NCI-H187 (cell line): ENCODE measurements at regions not wholly inside any gene's neighbourhood (a gene's known extent, or its start where the extent isn't known, plus 50 kb on each side); places are given as distances from the start of the nearest gene placed in this dataset.

Experiments
- DNase-seq, 2 experiments: peaks; one replicate each; lab custom pipeline; 2025; lab: John Stamatoyannopoulos, UW

DNA sequence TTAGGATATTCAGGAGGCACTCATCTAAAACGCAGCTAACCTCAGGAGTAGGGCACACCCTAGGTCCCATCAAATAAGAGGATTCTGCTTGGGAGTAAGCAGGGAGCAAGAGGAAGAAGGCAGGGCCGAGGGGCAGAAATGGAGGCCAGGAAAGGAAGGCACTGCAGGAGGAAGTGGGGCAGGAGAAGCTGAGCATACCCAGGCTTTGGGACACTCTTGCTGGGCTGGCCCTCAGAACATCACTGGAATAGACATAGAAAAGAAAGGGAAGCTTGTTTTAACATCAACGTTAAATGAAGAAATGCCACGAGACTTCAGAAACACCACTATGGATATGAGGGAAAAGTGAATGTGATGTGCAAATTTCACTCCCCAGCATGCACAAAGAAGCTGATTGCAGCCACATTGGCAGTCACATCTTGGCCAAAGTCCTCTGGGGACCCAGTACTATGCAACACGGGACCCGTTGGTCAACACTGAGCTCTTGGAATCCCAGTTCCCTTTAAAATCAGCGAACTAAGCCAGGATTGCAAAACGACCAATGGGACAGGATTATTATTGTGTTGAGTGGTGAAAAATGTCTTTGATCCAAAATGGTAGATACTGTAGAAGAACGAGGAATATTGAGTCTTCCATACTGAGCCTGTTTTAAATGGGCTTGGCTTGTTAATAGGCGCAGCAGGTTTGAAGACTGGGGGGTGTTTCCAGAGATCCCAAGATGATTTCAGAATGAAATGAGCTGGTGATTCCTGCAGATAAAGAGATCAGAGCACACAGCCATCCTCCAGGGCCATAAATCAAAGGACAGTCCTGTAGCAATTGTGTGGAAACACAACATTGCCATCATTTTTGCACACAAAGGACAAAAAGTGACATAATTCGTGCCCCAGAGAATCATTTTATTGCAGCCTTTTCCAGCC lies 152.4 kb downstream of the TOMM20 start:
- no peak for DNase-seq

GRCh38 chr1:234975122-234975940 lies 153.3 kb downstream of the TOMM20 start:
- DNase-seq = no peak

- DNase-seq = peak in 1 of 2 experiments; percentile 15
Observed at GRCh38 chr1:234973426-234974250, 155.0 kb downstream of the TOMM20 start.

GRCh38 chr1:234972411-234973191 lies 156.0 kb downstream of the TOMM20 start:
- no peak for DNase-seq

GRCh38 chr1:234971586-234972297 lies 156.9 kb downstream of the TOMM20 start:
- DNase-seq = no peak

- DNase-seq = peak in 1 of 2 experiments; percentile 31
Observed at GRCh38 chr1:234970731-234971476, 157.7 kb downstream of the TOMM20 start.

- DNase-seq = no peak
Observed at GRCh38 chr1:234970401-234970730, 158.3 kb downstream of the TOMM20 start.

GRCh38 chr1:234969581-234970400 lies 158.8 kb downstream of the TOMM20 start:
- DNase-seq = peak in 1 of 2 experiments; percentile 15

- peak in 1 of 2 experiments; percentile 21 for DNase-seq
Observed at GRCh38 chr1:234969011-234969441, 159.6 kb downstream of the TOMM20 start.

DNA sequence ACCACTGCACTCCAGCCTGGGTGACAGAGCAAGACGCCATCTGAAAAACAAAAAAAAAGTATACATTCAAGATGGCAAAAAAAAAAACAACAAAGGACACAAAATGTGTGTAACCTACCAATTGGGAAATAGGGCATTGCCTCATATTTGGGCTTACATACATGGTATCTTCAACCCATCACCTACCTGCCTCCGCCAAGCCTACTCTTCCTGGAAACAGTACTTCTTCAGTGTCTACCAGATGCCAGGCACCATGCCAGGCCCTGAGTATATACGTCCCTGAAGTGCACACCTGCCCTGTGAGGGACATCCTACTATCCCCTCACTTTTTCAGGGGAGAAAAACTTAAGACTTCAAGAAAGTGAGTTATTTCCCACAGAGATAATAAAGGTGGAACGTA lies 160.2 kb downstream of the TOMM20 start:
- DNase-seq = no peak

DNA sequence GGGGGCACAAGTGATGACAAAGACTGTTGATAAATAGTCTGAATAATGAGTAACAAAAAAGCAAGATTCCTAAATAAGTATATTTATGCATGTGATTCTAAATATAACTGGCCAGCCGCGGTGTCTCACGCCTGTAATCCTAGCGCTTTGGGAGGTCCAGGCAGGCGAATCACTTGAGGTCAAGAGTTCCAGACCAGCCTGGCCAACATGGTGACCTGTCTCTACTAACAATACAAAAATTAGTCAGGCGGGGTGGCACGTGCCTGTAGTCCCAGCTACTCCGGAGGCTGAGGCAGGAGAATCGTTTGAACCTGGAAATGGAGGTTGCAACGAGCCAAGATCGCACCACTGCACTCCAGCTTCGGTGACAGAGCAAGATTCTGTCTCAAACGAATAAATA lies 161.5 kb downstream of the TOMM20 start:
- DNase-seq = no peak

DNA sequence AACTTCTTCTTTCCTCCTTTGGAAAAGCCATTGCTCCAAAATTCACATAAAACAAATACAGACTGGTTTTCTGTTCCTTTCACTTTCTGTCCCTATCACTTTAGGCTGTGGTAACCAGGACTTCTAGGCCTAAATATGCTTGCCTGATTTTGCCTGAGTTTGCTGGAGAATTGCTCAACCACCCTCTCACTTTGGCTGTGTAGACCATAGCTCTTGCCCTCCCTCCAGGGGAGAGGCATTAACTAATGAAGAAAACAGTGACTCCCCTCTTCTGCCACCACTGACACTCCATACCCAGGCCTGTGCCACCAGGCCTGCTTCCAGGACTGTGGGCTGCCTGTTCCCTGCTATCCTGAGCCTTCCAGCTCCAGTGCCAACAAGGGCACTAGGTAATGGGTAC lies 163.5 kb downstream of the TOMM20 start:
- DNase-seq = no peak

- DNase-seq = no peak
Observed at GRCh38 chr1:234963904-234964702, 164.5 kb downstream of the TOMM20 start.

GRCh38 chr1:234963180-234963903 lies 165.3 kb downstream of the TOMM20 start:
- no peak for DNase-seq

DNA sequence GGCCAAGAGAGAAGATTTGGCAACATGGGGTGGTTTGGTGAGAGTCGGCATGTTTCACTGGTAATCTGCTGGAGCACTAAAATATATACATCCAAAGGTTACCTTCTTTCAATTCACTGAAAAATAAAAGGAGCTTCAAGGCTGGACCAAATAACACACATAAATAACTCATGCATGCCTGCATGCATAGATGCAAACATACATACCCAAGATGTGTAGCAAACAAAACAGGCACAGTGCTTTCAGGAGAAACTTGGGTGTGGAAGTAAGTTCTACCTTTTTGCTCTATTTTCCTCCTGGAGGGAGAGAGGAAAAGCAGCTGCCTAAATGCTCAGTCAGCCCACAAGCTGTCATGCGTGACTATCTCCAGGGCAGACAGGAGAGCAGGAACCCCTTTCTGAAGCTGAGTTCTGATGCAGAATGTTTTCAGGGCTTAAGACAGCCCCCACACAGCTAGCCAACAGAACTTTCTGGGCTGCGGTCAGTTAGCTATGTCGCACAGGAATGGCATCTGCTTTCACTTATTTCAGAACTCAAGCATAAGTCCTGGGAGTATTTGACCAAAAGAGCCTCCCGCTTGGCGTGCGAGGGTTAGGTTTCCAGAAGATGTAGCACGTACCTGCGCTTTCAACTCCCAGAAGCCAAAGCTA lies 166.2 kb downstream of the TOMM20 start:
- no peak for DNase-seq

DNA sequence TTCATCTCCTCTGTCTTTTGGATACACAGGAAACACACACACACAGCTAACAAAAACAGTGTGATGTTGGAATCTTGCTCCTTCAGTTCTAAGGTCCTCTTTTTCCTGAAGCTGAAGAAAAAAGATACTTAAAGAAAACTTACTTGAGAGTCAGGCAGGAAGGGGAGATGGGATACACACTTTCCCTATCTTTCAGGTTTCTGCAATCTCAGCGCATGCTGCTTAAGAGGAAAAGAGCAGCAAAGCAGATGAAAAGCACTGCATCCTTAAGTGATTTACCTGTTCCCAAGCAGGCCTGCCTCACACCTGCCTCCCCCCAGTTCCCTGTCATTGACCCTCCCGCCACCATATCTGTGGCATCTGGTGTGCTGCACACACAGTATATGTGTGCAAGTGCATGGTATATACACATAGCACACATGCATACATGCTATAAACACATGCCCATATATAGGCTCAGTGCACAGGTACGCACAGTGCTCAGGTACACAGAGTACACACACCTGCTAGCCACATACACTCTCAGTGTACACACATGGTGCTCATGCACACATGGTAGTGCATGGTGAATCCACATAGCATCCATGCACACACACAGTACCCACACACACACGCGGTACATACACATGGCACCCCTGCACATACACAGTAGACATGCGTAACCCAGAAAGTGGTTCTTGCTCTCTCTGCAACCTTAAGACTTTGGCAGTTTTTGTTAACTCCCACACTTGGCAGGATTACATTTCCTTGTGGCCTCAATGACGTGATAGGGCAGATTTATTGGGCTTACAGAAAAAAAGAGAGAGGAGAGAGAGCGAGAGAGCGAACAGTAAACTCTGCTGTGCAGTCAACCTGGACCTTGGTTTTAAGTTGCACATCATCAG lies 166.9 kb downstream of the TOMM20 start:
- DNase-seq = no peak
